Fibroblast of upper back skin (primary cell): ENCODE measurements at regions not wholly inside any gene's neighbourhood (a gene's known extent, or its start where the extent isn't known, plus 50 kb on each side); places are given as distances from the start of the nearest gene placed in this dataset.

Experiments
- DNase-seq: peaks from one replicate; pipeline ENCODE4 v3.0.0-alpha.2; 2013

GRCh38 chr9:134967547-134967930 lies 49.8 kb upstream of the FCN1 start:
- DNase-seq: no peak

- peak; percentile 47 for DNase-seq
Measured at GRCh38 chr9:134968011-134968822, 50.5 kb upstream of the FCN1 start.

- DNase-seq: no peak
Measured at GRCh38 chr9:134968823-134969090, 51.0 kb upstream of the FCN1 start.

GRCh38 chr9:134969156-134970045 lies 51.7 kb upstream of the FCN1 start:
- no peak for DNase-seq

GRCh38 chr9:134970198-134970597 lies 52.5 kb upstream of the FCN1 start:
- DNase-seq: no peak

GRCh38 chr9:134970719-134971118 lies 53.0 kb upstream of the FCN1 start:
- DNase-seq: no peak

- DNase-seq: no peak
Measured at GRCh38 chr9:134971196-134971595, 53.5 kb upstream of the FCN1 start.

- no peak for DNase-seq
Measured at GRCh38 chr9:134971696-134972095, 54.0 kb upstream of the FCN1 start.

- no peak for DNase-seq
Measured at GRCh38 chr9:134972140-134972539, 54.4 kb upstream of the FCN1 start.

GRCh38 chr9:134975253-134975652 lies 57.5 kb upstream of the FCN1 start:
- DNase-seq: no peak

- no peak for DNase-seq
Measured at GRCh38 chr9:134976403-134976802, 58.7 kb upstream of the FCN1 start.

GRCh38 chr9:134978272-134978671 lies 60.6 kb upstream of the FCN1 start:
- no peak for DNase-seq

GRCh38 chr9:134980516-134980915 lies 62.8 kb upstream of the FCN1 start:
- DNase-seq: no peak

GRCh38 chr9:134980991-134981390 lies 63.3 kb upstream of the FCN1 start:
- DNase-seq: no peak

GRCh38 chr9:134981829-134982228 lies 64.1 kb upstream of the FCN1 start:
- no peak for DNase-seq

- DNase-seq: no peak
Measured at GRCh38 chr9:134982311-134982710, 64.6 kb upstream of the FCN1 start.

- DNase-seq: no peak
Measured at GRCh38 chr9:134983074-134983473, 65.4 kb upstream of the FCN1 start.

- DNase-seq: no peak
Measured at GRCh38 chr9:134983506-134984371, 66.0 kb upstream of the FCN1 start.

GRCh38 chr9:134984372-134985265 lies 66.9 kb upstream of the FCN1 start:
- DNase-seq: no peak

- DNase-seq: no peak
Measured at GRCh38 chr9:134985451-134985850, 67.7 kb upstream of the FCN1 start.

GRCh38 chr9:134986957-134987356 lies 69.2 kb upstream of the FCN1 start:
- no peak for DNase-seq

- DNase-seq: no peak
Measured at GRCh38 chr9:134987376-134987775, 69.7 kb upstream of the FCN1 start.
